Upper lobe of right lung (tissue), 1 donor: ENCODE measurements at regions not wholly inside any gene's neighbourhood (a gene's known extent, or its start where the extent isn't known, plus 50 kb on each side); places are given as distances from the start of the nearest gene placed in this dataset.
"Not testable (repeated sequence)": the region's sequence is repeated elsewhere in the genome, so short reads cannot be mapped to it uniquely, and the experiment has no call there.

Experiments
- ATAC-seq: fragments of 200-7000 bp; cut with Tn5 transposase; one replicate; pipeline ENCODE4 v1.9.1; 2020; ENCODE audit warnings: mild to moderate bottlenecking, moderate library complexity
- DNase-seq: peaks from one replicate; pipeline ENCODE4 v3.0.0-alpha.2; 2020
- H3K27ac ChIP-seq: fragments of 200-600 bp; one replicate; pipeline ENCODE4 v1.8.0; 2022
- H3K27me3 ChIP-seq: fragments of 200-600 bp; one replicate; pipeline ENCODE4 v1.8.0; 2022; ENCODE audit warnings: mild to moderate bottlenecking
- H3K36me3 ChIP-seq: fragments of 200-600 bp; one replicate; pipeline ENCODE4 v1.8.0; 2022
- H3K4me1 ChIP-seq: fragments of 200-600 bp; one replicate; pipeline ENCODE4 v1.8.0; 2022
- H3K4me3 ChIP-seq: fragments of 200-600 bp; one replicate; pipeline ENCODE4 v1.8.0; 2022; ENCODE audit warnings: mild to moderate bottlenecking
- H3K9me3 ChIP-seq: fragments of 200-600 bp; one replicate; pipeline ENCODE4 v1.8.0; 2022
- CTCF ChIP-seq: fragments of 200-600 bp; IDR thresholded peaks from one replicate; pipeline ENCODE4 v1.8.0; 2022; ENCODE audit warnings: antibody characterized with exemption
- intact Hi-C: fragments of 100-400 bp; cut with DNase I; formaldehyde crosslinking; loops from one replicate; pipeline ENCODE4 v1.11.0; 2022
- donor health status: DM: no; HTN: yes; CAD: no; lungs with severe emphysema.

- no peak for ATAC-seq
- intact Hi-C loops = no loop called here
These were observed 97.7 kb upstream of the KIF2A start for GRCh38 chr5:62208218-62208852.

GRCh38 chr5:62211405-62211804, 94.6 kb upstream of the KIF2A start:
- no peak overlapping the region for H3K27ac ChIP-seq
- TF ChIP-seq CTCF = no peak
- H3K4me3 ChIP-seq = no peak overlapping the region
- H3K4me1 ChIP-seq = no peaks in the 10 kb centered on the region
- no peaks in the 10 kb centered on the region for H3K9me3 ChIP-seq
- ATAC-seq (no peak), DNase-seq (no peak)
- H3K27me3 ChIP-seq = no peaks in the 10 kb centered on the region
- H3K36me3 ChIP-seq = no peaks in the 10 kb centered on the region
- intact Hi-C loops = no loop called here

More at GRCh38 chr5:62208218-62208852, 97.7 kb upstream of the KIF2A start:
- H3K9me3 ChIP-seq = no peaks in the 10 kb centered on the region
- no peak overlapping the region for H3K4me3 ChIP-seq
- H3K27me3 ChIP-seq = no peaks in the 10 kb centered on the region
- DNase-seq = no peak
- TF ChIP-seq CTCF = no peak
- no peak overlapping the region for H3K27ac ChIP-seq
- H3K36me3 ChIP-seq = no peaks in the 10 kb centered on the region
- H3K4me1 ChIP-seq = no peaks in the 10 kb centered on the region

- ATAC-seq = no peak
These were observed 93.4 kb upstream of the KIF2A start for GRCh38 chr5:62212648-62213047.

GRCh38 chr5:62214701-62215100, 91.3 kb upstream of the KIF2A start:
- Histone ChIP-seq H3K36me3 (no peaks in the 10 kb centered on the region), H3K27ac (no peak overlapping the region), H3K4me3 (no peak overlapping the region), H3K27me3 (no peaks in the 10 kb centered on the region), H3K9me3 (no peaks in the 10 kb centered on the region), H3K4me1 (no peaks in the 10 kb centered on the region)
- intact Hi-C loops = no loop called here
- no peak for ATAC-seq
- TF ChIP-seq CTCF = no peak
- DNase-seq = no peak

More at GRCh38 chr5:62212648-62213047, 93.4 kb upstream of the KIF2A start:
- intact Hi-C loops = no loop called here
- TF ChIP-seq CTCF = no peak
- Histone ChIP-seq H3K36me3 (no peaks in the 10 kb centered on the region), H3K4me1 (no peaks in the 10 kb centered on the region), H3K27ac (no peak overlapping the region), H3K9me3 (no peaks in the 10 kb centered on the region), H3K27me3 (no peaks in the 10 kb centered on the region), H3K4me3 (no peak overlapping the region)
- DNase-seq = no peak

- H3K9me3 ChIP-seq, H3K27me3 ChIP-seq, ATAC-seq, H3K4me1 ChIP-seq, H3K4me3 ChIP-seq, intact Hi-C loops, H3K36me3 ChIP-seq, DNase-seq, H3K27ac ChIP-seq: not testable (repeated sequence)
These were observed 89.4 kb upstream of the KIF2A start for GRCh38 chr5:62216603-62217002.

GRCh38 chr5:62217095-62217494, 88.9 kb upstream of the KIF2A start:
- H3K27me3 ChIP-seq, H3K4me1 ChIP-seq, DNase-seq, H3K4me3 ChIP-seq, H3K36me3 ChIP-seq, H3K9me3 ChIP-seq, H3K27ac ChIP-seq, intact Hi-C loops, ATAC-seq: not testable (repeated sequence)

GRCh38 chr5:62218860-62219259, 87.1 kb upstream of the KIF2A start:
- ATAC-seq, H3K36me3 ChIP-seq, DNase-seq, H3K9me3 ChIP-seq, H3K27ac ChIP-seq, H3K27me3 ChIP-seq, H3K4me3 ChIP-seq, intact Hi-C loops, H3K4me1 ChIP-seq: not testable (repeated sequence)

- intact Hi-C loops, ATAC-seq, H3K4me3 ChIP-seq, DNase-seq, H3K27ac ChIP-seq, H3K36me3 ChIP-seq, H3K4me1 ChIP-seq, H3K27me3 ChIP-seq, H3K9me3 ChIP-seq: not testable (repeated sequence)
These were observed 84.1 kb upstream of the KIF2A start for GRCh38 chr5:62221881-62222280.

- H3K36me3 ChIP-seq, DNase-seq, H3K4me1 ChIP-seq, H3K27ac ChIP-seq, H3K9me3 ChIP-seq, ATAC-seq, H3K27me3 ChIP-seq, intact Hi-C loops, H3K4me3 ChIP-seq: not testable (repeated sequence)
These were observed 83.7 kb upstream of the KIF2A start for GRCh38 chr5:62222305-62222704.
